GM18511 (cell line): ENCODE measurements at regions not wholly inside any gene's neighbourhood (a gene's known extent, or its start where the extent isn't known, plus 50 kb on each side); places are given as distances from the start of the nearest gene placed in this dataset.
"Not testable (repeated sequence)": the region's sequence is repeated elsewhere in the genome, so short reads cannot be mapped to it uniquely, and the experiment has no call there.

Experiments
- ATAC-seq: cut with Tn5 transposase; IDR thresholded peaks from one replicate; pipeline ENCODE4 v1.9.1; 2021; ENCODE audit warnings: mild to moderate bottlenecking, moderate library complexity; ENCODE audit not compliant: unreplicated experiment

GRCh38 chr1:169044971-169045370 is 61.5 kb upstream of the ATP1B1 start:
- ATAC-seq = peak; percentile 44

- ATAC-seq = no peak
Measured at GRCh38 chr1:169046671-169047070, 59.8 kb upstream of the ATP1B1 start.

DNA sequence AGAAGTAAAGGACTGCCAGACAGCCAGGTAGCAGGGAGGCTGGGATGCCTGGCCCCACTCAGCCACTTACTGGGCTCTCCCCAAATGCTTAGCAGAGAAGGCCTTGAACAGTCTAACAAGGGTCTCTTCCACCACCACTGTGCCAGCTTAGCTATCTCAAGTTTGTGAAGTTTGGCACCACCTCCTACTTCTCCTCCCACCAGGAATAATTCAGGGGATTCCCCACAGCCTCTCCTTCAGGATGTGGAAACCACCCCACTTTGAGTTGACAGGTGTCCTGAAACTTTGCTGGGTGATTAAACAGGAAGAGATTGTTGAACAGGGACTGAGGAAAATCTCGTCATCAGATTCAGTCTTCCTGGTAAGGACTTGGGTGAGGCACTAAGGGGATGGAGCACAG is 59.4 kb upstream of the ATP1B1 start:
- ATAC-seq = no peak

DNA sequence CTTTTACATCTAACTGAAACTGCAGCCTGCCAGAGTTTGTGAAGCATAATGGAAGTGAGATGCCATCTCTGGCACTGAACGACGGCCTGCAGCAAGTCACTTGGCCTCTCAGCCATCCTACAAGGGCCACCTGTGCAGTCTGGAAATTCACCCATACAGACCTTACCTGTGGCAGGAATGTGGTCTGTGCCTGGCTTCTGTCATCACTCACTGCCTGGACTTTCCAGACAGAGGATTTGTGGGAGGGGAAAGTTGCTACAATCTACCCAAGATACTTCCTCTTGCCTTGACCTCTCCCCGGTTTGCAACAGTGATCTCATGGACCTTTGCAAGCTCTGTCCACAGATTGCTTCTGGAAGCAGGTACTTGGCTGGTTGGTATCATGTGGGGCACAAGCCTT is 58.4 kb upstream of the ATP1B1 start:
- no peak for ATAC-seq

- ATAC-seq = no peak
Measured at GRCh38 chr1:169049258-169049938, 57.1 kb upstream of the ATP1B1 start.

DNA sequence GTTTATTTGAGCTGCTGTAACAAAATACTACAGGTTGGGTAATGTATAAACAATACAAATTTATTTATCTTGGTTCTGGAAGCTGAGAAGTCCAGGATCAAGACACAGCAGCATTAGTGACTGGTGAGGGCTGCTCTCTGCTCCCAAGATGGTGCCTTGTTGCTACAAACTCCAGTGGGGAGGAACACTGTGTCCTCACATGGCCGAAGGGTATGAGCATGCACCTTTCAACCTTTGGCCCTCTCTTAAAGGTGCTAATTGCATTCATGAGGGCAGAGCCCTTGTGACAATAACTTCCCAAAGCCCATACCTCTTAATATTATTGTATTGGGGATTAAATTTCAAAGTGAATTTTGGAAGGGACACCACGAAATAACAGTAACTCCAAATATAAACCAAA is 55.3 kb upstream of the ATP1B1 start:
- ATAC-seq = no peak

- ATAC-seq = not testable (repeated sequence)
Measured at GRCh38 chr1:169052171-169052570, 54.3 kb upstream of the ATP1B1 start.

- no peak for ATAC-seq
Measured at GRCh38 chr1:169052727-169053126, 53.8 kb upstream of the ATP1B1 start.

DNA sequence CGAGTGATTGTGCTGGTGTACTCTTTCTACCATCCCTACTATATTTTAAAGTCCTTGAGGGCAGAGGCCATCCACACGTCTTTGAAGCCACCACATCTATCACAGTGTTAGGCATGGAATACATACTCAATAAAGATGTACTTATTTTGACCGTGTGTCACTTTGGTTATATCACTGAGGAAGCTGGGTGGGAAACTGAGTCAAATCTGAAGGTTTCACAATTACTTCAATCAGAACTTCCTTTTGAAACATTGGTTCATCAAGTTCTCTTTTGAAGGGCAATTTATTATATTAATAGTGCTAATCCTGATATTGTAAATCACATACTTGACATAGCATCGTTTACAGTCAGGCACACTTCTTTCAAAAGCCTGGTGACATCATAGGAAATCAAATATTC is 53.3 kb upstream of the ATP1B1 start:
- no peak for ATAC-seq
